ENCODE measurements at regions not wholly inside any gene's neighbourhood (a gene's known extent, or its start where the extent isn't known, plus 50 kb on each side); places are given as distances from the start of the nearest gene placed in this dataset.

DNA sequence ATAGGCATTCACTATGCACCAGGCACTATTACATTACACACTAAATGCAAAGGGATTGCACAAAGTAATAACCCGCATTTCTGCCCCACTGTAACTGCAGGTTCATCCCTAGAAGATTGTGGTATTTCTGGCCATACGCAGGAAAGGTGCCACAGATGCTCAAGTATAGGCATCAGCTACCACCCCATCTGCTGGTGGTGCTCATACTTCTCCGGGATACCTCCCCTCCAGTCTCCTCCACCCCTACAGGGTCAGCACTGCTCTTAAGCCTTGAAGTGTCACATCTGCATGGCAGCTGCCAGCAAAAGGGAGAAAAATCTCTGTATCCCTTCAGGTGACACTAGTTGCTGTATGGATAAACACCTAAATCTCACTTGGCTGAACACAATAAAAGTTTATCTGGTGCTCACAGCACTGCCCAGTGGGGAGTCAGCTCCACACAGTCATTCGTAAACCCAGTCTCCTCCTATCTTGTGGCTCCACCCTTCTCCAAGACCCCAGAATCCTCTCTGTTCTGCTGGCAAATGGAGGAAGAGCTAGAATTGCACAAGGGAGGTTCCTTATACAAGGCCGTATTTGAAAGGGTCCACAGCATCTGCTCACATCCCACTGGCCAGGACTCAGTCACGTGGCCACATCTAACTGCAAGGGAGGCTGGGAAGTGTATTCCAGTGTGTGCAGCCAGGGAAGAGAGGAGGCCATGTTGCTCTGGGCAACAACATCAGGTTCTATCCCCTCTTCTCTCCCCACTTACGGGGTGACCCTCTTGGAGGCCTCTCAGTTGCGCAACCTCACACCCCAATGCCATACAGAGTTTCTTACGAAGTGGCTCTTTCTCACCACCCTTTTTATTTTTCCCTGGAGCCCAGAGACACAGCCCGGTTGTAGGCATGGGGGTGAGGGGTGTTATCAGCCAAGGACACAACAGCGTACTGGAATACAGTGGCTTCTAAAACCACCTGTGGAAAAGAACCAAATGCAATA is 114.7 kb downstream of the BUD13 start:
- Histone ChIP-seq H3K4me3 (ENCODE audit: low read depth, low read length, poor library complexity, severe bottlenecking) (no peak overlapping the region), H3K79me2 (ENCODE audit: insufficient read depth, low read length) (no peaks in the 10 kb centered on the region), H4K20me1 (ENCODE audit: insufficient read depth, low read length) (no peaks in the 10 kb centered on the region), H3K36me3 (ENCODE audit: insufficient read depth, low read length) (no peaks in the 10 kb centered on the region), H3K27me3 (ENCODE audit: insufficient read depth, low read length) (no peaks in the 10 kb centered on the region; the same call in 1 of the 2 replicates), H2AFZ (ENCODE audit: low read length) (no peak overlapping the region), H3K27ac (ENCODE audit: low read depth, low read length, poor library complexity, severe bottlenecking) (no peak overlapping the region), H3F3A (ENCODE audit: insufficient read depth, low read length) (no peaks in the 10 kb centered on the region), H3K9me3 (ENCODE audit: low read length) (no peaks in the 10 kb centered on the region), H3K4me2 (ENCODE audit: low read length) (no peak overlapping the region), H3K4me1 (ENCODE audit: insufficient read depth, low read length, severe bottlenecking) (no peaks in the 10 kb centered on the region), H3K9me2 (ENCODE audit: low read depth, low read length) (no peaks in the 10 kb centered on the region), H3K9ac (ENCODE audit: low read length) (no peak overlapping the region)
- TF ChIP-seq, protein P1, sequence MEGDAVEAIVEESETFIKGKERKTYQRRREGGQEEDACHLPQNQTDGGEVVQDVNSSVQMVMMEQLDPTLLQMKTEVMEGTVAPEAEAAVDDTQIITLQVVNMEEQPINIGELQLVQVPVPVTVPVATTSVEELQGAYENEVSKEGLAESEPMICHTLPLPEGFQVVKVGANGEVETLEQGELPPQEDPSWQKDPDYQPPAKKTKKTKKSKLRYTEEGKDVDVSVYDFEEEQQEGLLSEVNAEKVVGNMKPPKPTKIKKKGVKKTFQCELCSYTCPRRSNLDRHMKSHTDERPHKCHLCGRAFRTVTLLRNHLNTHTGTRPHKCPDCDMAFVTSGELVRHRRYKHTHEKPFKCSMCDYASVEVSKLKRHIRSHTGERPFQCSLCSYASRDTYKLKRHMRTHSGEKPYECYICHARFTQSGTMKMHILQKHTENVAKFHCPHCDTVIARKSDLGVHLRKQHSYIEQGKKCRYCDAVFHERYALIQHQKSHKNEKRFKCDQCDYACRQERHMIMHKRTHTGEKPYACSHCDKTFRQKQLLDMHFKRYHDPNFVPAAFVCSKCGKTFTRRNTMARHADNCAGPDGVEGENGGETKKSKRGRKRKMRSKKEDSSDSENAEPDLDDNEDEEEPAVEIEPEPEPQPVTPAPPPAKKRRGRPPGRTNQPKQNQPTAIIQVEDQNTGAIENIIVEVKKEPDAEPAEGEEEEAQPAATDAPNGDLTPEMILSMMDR (IDR thresholded peaks at IDR 0.05; ENCODE audit: low read length), result no peak
- no peak for TF ChIP-seq EZH2 (IDR thresholded peaks at IDR 0.05; ENCODE audit: borderline replicate concordance, low read length)

DNA sequence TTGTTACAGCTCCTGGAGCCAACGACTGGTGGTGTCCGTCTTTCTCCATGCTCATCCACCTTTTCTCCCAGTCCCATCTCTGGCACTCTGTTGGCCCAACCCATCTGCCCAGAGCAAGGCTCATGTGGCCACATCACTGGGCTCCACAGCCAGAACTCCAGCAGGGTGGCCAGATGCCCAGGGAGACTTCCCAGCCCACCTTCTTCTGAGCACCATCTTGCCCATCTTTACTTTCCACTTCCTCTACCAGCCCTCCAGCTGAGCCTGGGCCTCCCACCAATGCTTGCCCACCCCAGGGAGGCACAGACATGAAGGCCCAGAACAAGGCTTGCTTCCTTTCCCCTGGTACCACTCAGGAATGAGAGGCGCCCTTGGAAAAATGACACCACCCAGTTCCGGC is 116.8 kb downstream of the BUD13 start:
- Histone ChIP-seq H3K36me3 (ENCODE audit: insufficient read depth, low read length) (no peaks in the 10 kb centered on the region), H3K4me3 (ENCODE audit: low read depth, low read length, poor library complexity, severe bottlenecking) (no peak overlapping the region), H3F3A (ENCODE audit: insufficient read depth, low read length) (no peaks in the 10 kb centered on the region), H3K9me3 (ENCODE audit: low read length) (no peaks in the 10 kb centered on the region), H3K4me1 (ENCODE audit: insufficient read depth, low read length, severe bottlenecking) (no peaks in the 10 kb centered on the region), H2AFZ (ENCODE audit: low read length) (no peak overlapping the region), H3K4me2 (ENCODE audit: low read length) (no peak overlapping the region), H3K79me2 (ENCODE audit: insufficient read depth, low read length) (no peaks in the 10 kb centered on the region), H3K27me3 (ENCODE audit: insufficient read depth, low read length) (no peaks in the 10 kb centered on the region; the same call in 1 of the 2 replicates), H4K20me1 (ENCODE audit: insufficient read depth, low read length) (no peaks in the 10 kb centered on the region), H3K9ac (ENCODE audit: low read length) (no peak overlapping the region), H3K27ac (ENCODE audit: low read depth, low read length, poor library complexity, severe bottlenecking) (no peak overlapping the region), H3K9me2 (ENCODE audit: low read depth, low read length) (no peaks in the 10 kb centered on the region)
- TF ChIP-seq, protein P1 (IDR thresholded peaks at IDR 0.05; ENCODE audit: low read length), result no peak
- TF ChIP-seq EZH2 (IDR thresholded peaks at IDR 0.05; ENCODE audit: borderline replicate concordance, low read length), result no peak

DNA sequence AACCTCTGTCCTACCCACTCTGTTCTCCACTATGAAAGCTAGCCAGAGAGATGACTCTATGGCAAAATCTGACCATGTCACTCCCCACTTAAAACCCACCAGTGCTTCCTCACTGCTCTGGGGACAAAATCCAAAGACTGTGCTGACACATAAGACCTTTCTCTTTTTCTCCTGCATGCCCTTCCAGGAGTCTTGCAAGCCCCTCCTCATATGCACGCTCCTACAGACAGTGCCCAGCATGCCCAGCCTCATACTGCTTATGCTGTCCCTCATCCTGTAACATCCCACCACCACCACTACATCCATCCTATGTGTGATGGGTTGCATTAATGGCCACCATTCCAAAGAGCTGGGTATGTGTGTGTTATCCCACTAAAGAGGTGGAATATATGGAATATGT is 118.3 kb downstream of the BUD13 start:
- Histone ChIP-seq H3K4me1 (ENCODE audit: insufficient read depth, low read length, severe bottlenecking) (no peaks in the 10 kb centered on the region), H2AFZ (ENCODE audit: low read length) (no peak overlapping the region), H3K27ac (ENCODE audit: low read depth, low read length, poor library complexity, severe bottlenecking) (no peak overlapping the region), H3K9me3 (ENCODE audit: low read length) (no peaks in the 10 kb centered on the region), H3K79me2 (ENCODE audit: insufficient read depth, low read length) (no peaks in the 10 kb centered on the region), H3K9me2 (ENCODE audit: low read depth, low read length) (no peaks in the 10 kb centered on the region), H3F3A (ENCODE audit: insufficient read depth, low read length) (no peaks in the 10 kb centered on the region), H4K20me1 (ENCODE audit: insufficient read depth, low read length) (no peaks in the 10 kb centered on the region), H3K36me3 (ENCODE audit: insufficient read depth, low read length) (no peaks in the 10 kb centered on the region), H3K27me3 (ENCODE audit: insufficient read depth, low read length) (no peaks in the 10 kb centered on the region; the same call in 1 of the 2 replicates), H3K4me3 (ENCODE audit: low read depth, low read length, poor library complexity, severe bottlenecking) (no peak overlapping the region), H3K9ac (ENCODE audit: low read length) (no peak overlapping the region), H3K4me2 (ENCODE audit: low read length) (no peak overlapping the region)
- no peak for TF ChIP-seq EZH2 (IDR thresholded peaks at IDR 0.05; ENCODE audit: borderline replicate concordance, low read length)

All from OCI-LY1 (cell line).